Sigmoid colon (tissue), 6 donors: ENCODE measurements at regions not wholly inside any gene's neighbourhood (a gene's known extent, or its start where the extent isn't known, plus 50 kb on each side); places are given as distances from the start of the nearest gene placed in this dataset.

Experiments
- DNase-seq: peaks from one replicate; pipeline ENCODE4 v3.0.0-alpha.2; 2019
- H3K27ac ChIP-seq, 4 donors: fragments of 200-600 bp; sonication (generic); one replicate each; pipeline ENCODE4 v1.5.1; 2016 to 2019; ENCODE audit warnings: mild to moderate bottlenecking in 1 of 4
- H3K27me3 ChIP-seq, 3 donors: fragments of 200-600 bp; sonication (generic); one replicate each; pipeline ENCODE4 v1.5.1; 2019; ENCODE audit warnings: mild to moderate bottlenecking in 1 of 3
- H3K36me3 ChIP-seq, 4 donors: fragments of 200-600 bp; sonication (generic); one replicate each; pipeline ENCODE4 v1.5.1; 2016 to 2019
- H3K4me1 ChIP-seq, 4 donors: fragments of 200-600 bp; sonication (generic); one replicate each; pipeline ENCODE4 v1.5.1; 2017 to 2019
- H3K4me3 ChIP-seq, 4 donors: fragments of 200-600 bp; sonication (generic); one replicate each; pipeline ENCODE4 v1.5.1; 2017 to 2019; ENCODE audit warnings: mild to moderate bottlenecking in 2 of 4, moderate library complexity in 1 of 4
- H3K9me3 ChIP-seq, 4 donors: fragments of 200-600 bp in 3 of 4; sonication (generic) in 3 of 4; one replicate each; pipeline versions ENCODE4 v1.5.1 to v1.6.1; 2013 to 2019
- EP300 ChIP-seq, 4 donors: sonication (generic); formaldehyde crosslinking; IDR thresholded peaks; one replicate each; pipeline ENCODE4 v1.6.1; 2017; ENCODE audit warnings: antibody characterized with exemption in 4 of 4
- POLR2A ChIP-seq, 2 donors: fragments of 450-650 bp; IDR thresholded peaks; one replicate each; pipeline ENCODE4 v1.6.1; 2016; ENCODE audit warnings: antibody characterized with exemption in 2 of 2, mild to moderate bottlenecking in 2 of 2, moderate library complexity in 2 of 2
- POLR2AphosphoS5 ChIP-seq, 4 donors: sonication (generic); formaldehyde crosslinking; IDR thresholded peaks; one replicate each; pipeline ENCODE4 v1.6.1; 2017; ENCODE audit warnings: antibody characterized with exemption in 4 of 4
- WGBS, 2 donors: extraction: QIAGEN DNeasy Blood & Tissue Kit; methylation state at CpG; one replicate each; pipeline ENCODE4 v1.1.7; 2013; 5-methylcytosine and 5-hydroxymethylcytosine counted together
- intact Hi-C: fragments of 100-400 bp; cut with DNase I; formaldehyde crosslinking; loops from one replicate; pipeline ENCODE4 v1.15.1; 2023
- TF ChIP-seq, protein P1 (sequence below), 4 experiments: fragments of 450-650 bp in 3 of 4; fragments of 200-600 bp in 1 of 4; IDR thresholded peaks; one replicate each; pipeline ENCODE4 v1.5.1; 2016 to 2019; ENCODE audit warnings: antibody characterized with exemption in 4 of 4, mild to moderate bottlenecking in 3 of 4, moderate library complexity in 2 of 4
- donor health status: healthy with polysubstance abuse.
- donor health status: healthy.

DNA sequence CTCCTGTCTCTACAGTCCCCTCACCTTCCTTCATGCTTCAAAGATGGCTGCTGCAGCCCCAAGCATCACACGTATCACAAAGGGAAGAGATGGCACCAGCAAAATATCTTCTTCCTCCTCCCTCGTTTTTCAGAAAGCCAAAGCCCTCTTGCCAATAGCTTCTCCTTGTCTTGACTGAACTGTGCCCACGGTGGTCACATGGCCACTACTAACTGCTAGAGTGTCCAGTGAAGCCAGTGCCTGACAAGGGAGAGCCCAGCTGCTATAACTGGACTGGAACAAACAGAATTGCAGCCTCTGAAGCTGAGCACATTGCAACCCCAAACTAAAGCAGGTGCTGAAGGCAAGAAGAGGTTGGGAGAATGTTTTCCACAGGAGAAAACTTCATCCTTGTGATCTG lies 120.8 kb upstream of the RET start:
- Histone ChIP-seq H3K4me3 (no peak overlapping the region), H3K36me3 (no peaks in the 10 kb centered on the region), H3K4me1 (peaks cover 0 to 9% (median 6%) of the 10 kb centered on the region in 4 donors), H3K27ac (no peak overlapping the region), H3K27me3 (peaks cover 0 to 14% (median 2%) of the 10 kb centered on the region in 3 donors), H3K9me3 (no peaks in the 10 kb centered on the region)
- intact Hi-C loops = no loop called here
- WGBS, 2 donors = 79 to 86% methylated on average over 3 of the region's 3 CpGs
- TF ChIP-seq, protein P1, sequence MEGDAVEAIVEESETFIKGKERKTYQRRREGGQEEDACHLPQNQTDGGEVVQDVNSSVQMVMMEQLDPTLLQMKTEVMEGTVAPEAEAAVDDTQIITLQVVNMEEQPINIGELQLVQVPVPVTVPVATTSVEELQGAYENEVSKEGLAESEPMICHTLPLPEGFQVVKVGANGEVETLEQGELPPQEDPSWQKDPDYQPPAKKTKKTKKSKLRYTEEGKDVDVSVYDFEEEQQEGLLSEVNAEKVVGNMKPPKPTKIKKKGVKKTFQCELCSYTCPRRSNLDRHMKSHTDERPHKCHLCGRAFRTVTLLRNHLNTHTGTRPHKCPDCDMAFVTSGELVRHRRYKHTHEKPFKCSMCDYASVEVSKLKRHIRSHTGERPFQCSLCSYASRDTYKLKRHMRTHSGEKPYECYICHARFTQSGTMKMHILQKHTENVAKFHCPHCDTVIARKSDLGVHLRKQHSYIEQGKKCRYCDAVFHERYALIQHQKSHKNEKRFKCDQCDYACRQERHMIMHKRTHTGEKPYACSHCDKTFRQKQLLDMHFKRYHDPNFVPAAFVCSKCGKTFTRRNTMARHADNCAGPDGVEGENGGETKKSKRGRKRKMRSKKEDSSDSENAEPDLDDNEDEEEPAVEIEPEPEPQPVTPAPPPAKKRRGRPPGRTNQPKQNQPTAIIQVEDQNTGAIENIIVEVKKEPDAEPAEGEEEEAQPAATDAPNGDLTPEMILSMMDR (IDR thresholded peaks at IDR 0.05) = no peak
- TF ChIP-seq EP300 (IDR thresholded peaks at IDR 0.05) = no peak
- TF ChIP-seq POLR2A (IDR thresholded peaks at IDR 0.05) = no peak
- TF ChIP-seq POLR2AphosphoS5 (IDR thresholded peaks at IDR 0.05) = no peak
- peak; percentile 18 for DNase-seq

DNA sequence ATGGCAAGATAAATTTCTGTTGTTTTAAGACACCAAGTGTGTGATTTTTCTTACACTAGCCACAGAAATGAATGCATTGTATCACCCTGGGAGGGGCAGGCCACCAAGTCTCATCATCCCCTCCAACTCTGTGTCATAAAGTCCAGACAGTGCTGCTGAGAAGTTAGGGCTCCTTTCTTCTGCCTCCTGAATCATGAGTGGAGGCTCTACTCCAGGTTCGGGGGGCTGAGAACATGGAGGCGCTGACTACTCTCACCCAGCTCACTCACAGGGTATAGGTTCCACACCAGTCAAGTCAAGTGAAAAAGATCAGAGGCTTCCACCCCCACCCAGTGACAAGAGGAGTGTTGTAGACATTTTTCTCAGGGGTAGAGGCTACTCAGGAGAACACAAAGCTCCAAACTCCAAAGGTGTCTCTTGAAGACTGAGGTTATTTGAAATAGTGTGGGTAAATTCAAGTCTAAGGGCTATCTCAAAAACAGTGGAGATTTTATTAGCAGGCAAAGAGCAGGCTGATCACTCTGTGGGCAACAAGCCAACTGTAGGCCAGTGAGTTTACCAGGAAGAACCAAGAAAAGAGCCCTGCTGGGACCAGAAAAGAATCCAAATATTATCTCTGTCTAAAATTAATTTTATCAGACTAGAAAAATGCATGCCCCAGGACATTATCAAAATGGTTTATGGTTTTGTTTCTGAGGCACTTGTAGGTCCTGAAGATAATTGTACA lies 118.6 kb upstream of the RET start:
- Histone ChIP-seq H3K36me3 (no peaks in the 10 kb centered on the region), H3K27ac (no peak overlapping the region), H3K27me3 (no peaks in the 10 kb centered on the region), H3K9me3 (no peaks in the 10 kb centered on the region), H3K4me3 (no peak overlapping the region), H3K4me1 (no peaks in the 10 kb centered on the region)
- intact Hi-C loops = no loop called here
- no peak for TF ChIP-seq POLR2AphosphoS5 (IDR thresholded peaks at IDR 0.05)
- DNase-seq = peak; percentile 20
- WGBS, 2 donors = 89 to 92% methylated on average over 2 of the region's 2 CpGs

DNA sequence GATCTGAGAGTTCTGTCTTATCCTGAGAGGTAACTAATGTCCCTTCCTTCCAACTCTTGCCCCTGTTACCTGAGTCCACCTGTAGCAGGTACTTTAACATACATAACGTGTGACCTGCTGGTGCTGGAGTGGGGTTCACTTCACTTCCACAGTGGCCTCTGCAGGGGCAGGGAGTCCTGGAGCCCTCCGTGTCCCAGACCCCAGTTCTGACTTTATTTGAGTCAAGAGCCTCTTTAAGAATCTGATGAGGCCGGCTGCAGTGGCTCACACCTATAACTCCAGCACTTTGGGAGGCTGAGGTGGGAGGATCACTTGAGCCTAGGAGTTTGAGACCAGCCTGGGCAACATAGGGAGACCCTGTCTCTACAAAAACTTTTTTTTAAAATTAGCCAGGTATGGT lies 117.0 kb upstream of the RET start:
- H3K27me3 ChIP-seq = no peaks in the 10 kb centered on the region
- no peak overlapping the region for H3K27ac ChIP-seq
- H3K4me1 ChIP-seq = no peaks in the 10 kb centered on the region
- TF ChIP-seq POLR2AphosphoS5 (IDR thresholded peaks at IDR 0.05) (no peak), EP300 (IDR thresholded peaks at IDR 0.05) (no peak), POLR2A (IDR thresholded peaks at IDR 0.05) (no peak)
- TF ChIP-seq, protein P1 (IDR thresholded peaks at IDR 0.05) = no peak
- no peak overlapping the region for H3K4me3 ChIP-seq
- H3K36me3 ChIP-seq = no peaks in the 10 kb centered on the region
- intact Hi-C loops = no loop called here
- 89 to 90% methylated on average over 3 of the region's 3 CpGs for WGBS, 2 donors
- H3K9me3 ChIP-seq = no peaks in the 10 kb centered on the region
- peak; percentile 35 for DNase-seq

DNA sequence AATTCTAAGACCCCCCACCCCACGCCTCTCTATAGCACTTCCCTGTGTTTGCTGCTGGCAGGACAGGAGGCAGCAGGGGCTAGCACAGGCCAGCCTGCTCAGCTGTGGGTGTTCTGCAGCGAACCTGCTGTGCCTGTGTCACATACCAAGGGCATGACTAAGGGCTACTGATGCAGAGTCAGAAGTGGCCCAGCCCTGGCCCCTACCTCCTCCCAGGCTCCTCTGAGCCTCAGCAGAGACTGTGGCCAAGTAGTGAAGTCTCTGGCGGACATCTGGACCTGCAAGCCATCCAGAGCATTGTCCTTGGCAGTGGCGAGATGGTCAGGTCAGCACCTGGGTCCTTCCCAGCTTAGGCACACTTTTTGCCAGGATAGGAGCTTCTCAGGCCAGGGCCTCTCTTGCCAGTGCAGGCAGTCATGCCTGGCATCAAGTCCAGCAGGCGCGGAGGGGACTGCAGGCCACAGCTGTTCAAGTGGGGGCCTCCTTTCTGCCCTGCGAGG lies 116.3 kb upstream of the RET start:
- Histone ChIP-seq H3K27ac (no peak overlapping the region), H3K4me1 (no peaks in the 10 kb centered on the region), H3K9me3 (no peaks in the 10 kb centered on the region), H3K36me3 (no peaks in the 10 kb centered on the region), H3K4me3 (no peak overlapping the region), H3K27me3 (no peaks in the 10 kb centered on the region)
- 85 to 88% methylated on average over 7 of the region's 7 CpGs for WGBS, 2 donors
- TF ChIP-seq EP300 (IDR thresholded peaks at IDR 0.05) (no peak), POLR2AphosphoS5 (IDR thresholded peaks at IDR 0.05) (no peak), POLR2A (IDR thresholded peaks at IDR 0.05) (no peak)
- TF ChIP-seq, protein P1 (IDR thresholded peaks at IDR 0.05) = no peak
- intact Hi-C loops = no loop called here
- peak; percentile 57 for DNase-seq

DNA sequence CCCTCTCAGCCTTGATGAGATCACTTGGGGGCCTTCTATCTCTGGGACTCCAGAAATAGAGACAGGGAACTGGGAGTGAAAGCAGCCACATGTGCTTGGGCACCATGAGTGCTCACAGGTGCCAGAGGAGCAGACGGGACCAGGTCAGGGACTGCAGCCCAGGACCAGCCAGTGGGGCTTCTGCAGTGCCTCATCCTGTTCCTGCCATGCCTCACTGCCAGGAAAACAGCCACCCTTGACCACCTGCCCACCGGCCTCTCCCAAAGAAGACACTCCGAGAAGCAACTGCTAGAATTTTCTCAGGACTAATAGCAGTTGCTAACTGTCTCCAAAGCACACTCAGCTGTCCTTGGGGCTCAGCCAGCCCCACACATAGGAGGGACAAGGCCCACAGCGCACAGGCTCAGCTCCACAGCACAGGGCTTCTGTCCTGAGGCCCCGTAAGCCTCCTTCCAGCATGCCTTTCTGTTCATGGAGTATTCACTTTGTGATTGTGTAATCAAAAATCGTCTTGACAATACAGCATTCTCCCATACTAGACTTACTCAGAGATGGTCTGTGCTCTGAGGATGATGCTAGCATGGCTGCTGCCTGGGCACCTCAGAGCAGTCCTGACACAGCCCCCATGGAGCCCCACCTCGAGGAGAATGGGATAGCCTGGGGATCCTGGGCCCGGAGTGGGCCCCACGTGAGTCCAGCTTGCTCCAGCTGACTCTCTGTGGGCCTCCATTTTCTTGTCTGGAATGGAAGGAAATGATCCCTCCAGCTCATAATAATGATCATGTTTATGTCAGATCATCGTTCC lies 115.7 kb upstream of the RET start:
- Histone ChIP-seq H3K27ac (no peak overlapping the region), H3K4me1 (no peaks in the 10 kb centered on the region), H3K4me3 (no peak overlapping the region), H3K36me3 (no peaks in the 10 kb centered on the region), H3K9me3 (no peaks in the 10 kb centered on the region), H3K27me3 (no peaks in the 10 kb centered on the region)
- intact Hi-C loops = no loop called here
- TF ChIP-seq EP300 (IDR thresholded peaks at IDR 0.05) = no peak
- TF ChIP-seq, protein P1 (IDR thresholded peaks at IDR 0.05) = no peak
- TF ChIP-seq POLR2AphosphoS5 (IDR thresholded peaks at IDR 0.05) = no peak
- TF ChIP-seq POLR2A (IDR thresholded peaks at IDR 0.05) = no peak
- peak; percentile 52 for DNase-seq
- 74 to 81% methylated on average over 10 of the region's 10 CpGs for WGBS, 2 donors
